ENCODE measurements at regions not wholly inside any gene's neighbourhood (a gene's known extent, or its start where the extent isn't known, plus 50 kb on each side); places are given as distances from the start of the nearest gene placed in this dataset.
"Not testable (repeated sequence)": the region's sequence is repeated elsewhere in the genome, so short reads cannot be mapped to it uniquely, and the experiment has no call there.

- DNase-seq (ENCODE audit: low read depth) = no peak
- TF ChIP-seq CTCF (IDR thresholded peaks at IDR 0.05; ENCODE audit: insufficient read depth, low read depth, low read length, missing control alignments) = no peak
- H3K4me3 ChIP-seq (ENCODE audit: low read length) = no peak overlapping the region
Measured at GRCh38 chr17:28258347-28258887, 60.6 kb upstream of the TMEM97 start.

- DNase-seq (ENCODE audit: low read depth) = peak; percentile 51
- H3K4me3 ChIP-seq (ENCODE audit: low read length) = no peak overlapping the region
- no peak for TF ChIP-seq CTCF (IDR thresholded peaks at IDR 0.05; ENCODE audit: insufficient read depth, low read depth, low read length, missing control alignments)
Measured at GRCh38 chr17:28261219-28261618, 57.8 kb upstream of the TMEM97 start.

GRCh38 chr17:28262123-28262745 lies 56.8 kb upstream of the TMEM97 start:
- not testable (repeated sequence) for DNase-seq (ENCODE audit: low read depth); H3K4me3 ChIP-seq (ENCODE audit: low read length)

- not testable (repeated sequence) for H3K4me3 ChIP-seq (ENCODE audit: low read length); DNase-seq (ENCODE audit: low read depth)
Measured at GRCh38 chr17:28264902-28265548, 54.0 kb upstream of the TMEM97 start.

GRCh38 chr17:28265856-28266546 lies 53.0 kb upstream of the TMEM97 start:
- not testable (repeated sequence) for H3K4me3 ChIP-seq (ENCODE audit: low read length); DNase-seq (ENCODE audit: low read depth)

GRCh38 chr17:28266547-28266920 lies 52.5 kb upstream of the TMEM97 start:
- DNase-seq (ENCODE audit: low read depth) = not testable (repeated sequence)

GRCh38 chr17:28266926-28267719 lies 51.9 kb upstream of the TMEM97 start:
- H3K4me3 ChIP-seq (ENCODE audit: low read length); DNase-seq (ENCODE audit: low read depth): not testable (repeated sequence)

More at GRCh38 chr17:28266547-28266920, 52.5 kb upstream of the TMEM97 start:
- H3K4me3 ChIP-seq (ENCODE audit: low read length) = not testable (repeated sequence)

- H3K4me3 ChIP-seq (ENCODE audit: low read length) = no peak overlapping the region
- no peak for TF ChIP-seq CTCF (IDR thresholded peaks at IDR 0.05; ENCODE audit: insufficient read depth, low read depth, low read length, missing control alignments)
- no peak for DNase-seq (ENCODE audit: low read depth)
Measured at GRCh38 chr17:28267720-28268609, 51.0 kb upstream of the TMEM97 start.
